ENCODE measurements at regions not wholly inside any gene's neighbourhood (a gene's known extent, or its start where the extent isn't known, plus 50 kb on each side); places are given as distances from the start of the nearest gene placed in this dataset.

DNA sequence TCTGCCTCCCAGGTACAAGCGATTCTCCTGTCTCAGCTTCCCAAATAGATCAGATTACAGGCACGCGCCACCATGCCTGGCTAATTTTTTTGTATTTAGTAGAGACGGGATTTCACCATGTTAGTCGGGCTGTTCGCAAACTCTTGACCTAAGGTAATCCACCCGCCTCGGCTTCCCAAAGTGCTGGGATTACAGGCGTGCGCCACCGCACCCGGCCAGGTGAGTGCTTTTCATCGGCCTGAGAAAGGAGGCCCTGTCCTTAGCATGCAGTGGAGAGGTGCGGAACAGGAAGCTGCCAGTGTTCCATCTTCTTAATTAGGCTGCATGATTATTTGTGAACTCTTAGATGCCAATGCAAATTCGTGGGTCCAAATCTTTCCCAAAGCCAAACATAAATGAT is 125.7 kb upstream of the THSD7B start:
- TF ChIP-seq CTCF (IDR thresholded peaks at IDR 0.05), result no peak
- no peaks in the 10 kb centered on the region for H3K4me1 ChIP-seq
- intact Hi-C loops (cut with DNase I), result no loop called here

DNA sequence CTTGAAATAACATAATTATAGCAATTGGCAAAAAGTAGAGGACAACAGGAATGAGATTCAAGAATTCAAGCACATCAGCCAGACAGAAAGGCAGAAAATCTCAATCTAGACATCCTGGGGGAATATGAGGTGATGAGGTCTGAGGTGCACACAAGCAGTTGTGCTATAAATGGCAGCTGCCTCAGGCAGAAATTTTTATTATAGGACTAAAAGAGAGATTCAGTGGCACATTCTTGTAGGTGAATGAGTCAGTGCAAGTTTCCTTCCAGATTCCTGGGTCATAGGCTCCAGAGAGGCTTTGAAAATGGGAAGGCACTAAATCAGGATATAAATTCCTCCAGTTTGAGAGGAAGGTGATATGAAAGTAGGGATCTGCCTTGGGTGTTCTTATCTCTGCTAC is 127.2 kb upstream of the THSD7B start:
- DNase-seq (no peak), FAIRE-seq (no peak), ATAC-seq (no peak)
- no peak overlapping the region for H3K4me3 ChIP-seq
- H3K9me3 ChIP-seq, result no peaks in the 10 kb centered on the region
- no peaks in the 10 kb centered on the region for H3K4me1 ChIP-seq
- H3K27ac ChIP-seq, result no peak overlapping the region
- no peaks in the 10 kb centered on the region for H3K27me3 ChIP-seq
- intact Hi-C loops (cut with DNase I), result no loop called here
- TF ChIP-seq CTCF (IDR thresholded peaks at IDR 0.05), result no peak
- H3K36me3 ChIP-seq, result no peaks in the 10 kb centered on the region

More for the DNA sequence above, 125.7 kb upstream of the THSD7B start:
- 87 to 89% methylated on average over 15 of the region's 15 CpGs for WGBS, 2 donors
- Histone ChIP-seq H3K36me3 (no peaks in the 10 kb centered on the region), H3K4me3 (no peak overlapping the region), H3K9me3 (no peaks in the 10 kb centered on the region), H3K27ac (no peak overlapping the region), H3K27me3 (no peaks in the 10 kb centered on the region)
- DNase-seq (no peak), ATAC-seq (no peak), FAIRE-seq (no peak)

DNA sequence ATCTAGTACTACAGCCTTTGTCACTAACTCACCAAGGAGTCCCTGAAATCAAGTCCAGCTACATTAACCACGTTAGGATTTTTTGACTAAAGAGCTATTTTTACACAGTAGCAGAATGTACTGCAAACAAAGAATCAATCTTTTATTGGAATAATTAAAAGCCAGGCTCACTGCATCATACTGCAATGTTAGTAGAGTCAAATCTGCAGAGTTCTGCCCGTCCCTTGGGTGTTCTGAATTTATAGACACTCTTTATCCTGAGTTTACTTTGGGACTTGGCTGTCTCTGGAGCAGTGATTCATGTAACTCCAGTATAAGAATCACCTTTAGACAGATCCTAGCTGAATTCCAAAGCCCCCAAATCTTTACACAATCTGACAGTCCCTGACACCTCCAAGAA is 127.9 kb upstream of the THSD7B start:
- 28 to 36% methylated on average over 2 of the region's 2 CpGs for WGBS, 2 donors
- FAIRE-seq (no peak), ATAC-seq (no peak)

GRCh38 chr2:136628490-136628889 is 136.9 kb upstream of the THSD7B start:
- no peak for TF ChIP-seq CTCF (IDR thresholded peaks at IDR 0.05)
- H3K27me3 ChIP-seq, result no peaks in the 10 kb centered on the region
- FAIRE-seq, result no peak
- H3K36me3 ChIP-seq, result no peaks in the 10 kb centered on the region
- H3K4me3 ChIP-seq, result no peak overlapping the region
- intact Hi-C loops (cut with DNase I), result no loop called here
- 62% methylated on average over 4 of the region's 4 CpGs for WGBS, 2 donors
- no peaks in the 10 kb centered on the region for H3K9me3 ChIP-seq
- H3K27ac ChIP-seq, result no peak overlapping the region
- ATAC-seq, result no peak
- DNase-seq, result no peak
- H3K4me1 ChIP-seq, result no peaks in the 10 kb centered on the region

More for the DNA sequence above, 127.9 kb upstream of the THSD7B start:
- no peak overlapping the region for H3K27ac ChIP-seq
- intact Hi-C loops (cut with DNase I), result no loop called here
- H3K36me3 ChIP-seq, result no peaks in the 10 kb centered on the region
- no peak for TF ChIP-seq CTCF (IDR thresholded peaks at IDR 0.05)
- H3K4me3 ChIP-seq, result no peak overlapping the region
- no peaks in the 10 kb centered on the region for H3K27me3 ChIP-seq
- H3K9me3 ChIP-seq, result no peaks in the 10 kb centered on the region
- no peak for DNase-seq
- H3K4me1 ChIP-seq, result no peaks in the 10 kb centered on the region

- Histone ChIP-seq H3K27ac (no peak overlapping the region), H3K36me3 (no peaks in the 10 kb centered on the region), H3K4me3 (no peak overlapping the region), H3K27me3 (no peaks in the 10 kb centered on the region), H3K4me1 (no peaks in the 10 kb centered on the region), H3K9me3 (no peaks in the 10 kb centered on the region)
- DNase-seq, result no peak
- ATAC-seq, result no peak
- no peak for TF ChIP-seq CTCF (IDR thresholded peaks at IDR 0.05)
- whole genome bisulfite sequencing, 2 donors, result 39% methylated on average over 4 of the region's 4 CpGs
- intact Hi-C loops (cut with DNase I), result no loop called here
- no peak for FAIRE-seq
Observed at GRCh38 chr2:136613096-136613495, 152.2 kb upstream of the THSD7B start.
